LNCAP (cell line): ENCODE measurements at regions not wholly inside any gene's neighbourhood (a gene's known extent, or its start where the extent isn't known, plus 50 kb on each side); places are given as distances from the start of the nearest gene placed in this dataset.

Experiments used
- CTCF ChIP-seq: fragments of 450-650 bp; IDR thresholded peaks from 2 replicates; pipeline ENCODE4 v1.5.1; 2017; ENCODE audit warnings: mild to moderate bottlenecking

- no peak for TF ChIP-seq CTCF
These were observed 948.3 kb upstream of the GYPC start for GRCh38 chr2:125707611-125708010.

GRCh38 chr2:125710561-125710960, 945.4 kb upstream of the GYPC start:
- no peak for TF ChIP-seq CTCF

GRCh38 chr2:125711075-125711474, 944.9 kb upstream of the GYPC start:
- TF ChIP-seq CTCF: no peak

- no peak for TF ChIP-seq CTCF
These were observed 942.4 kb upstream of the GYPC start for GRCh38 chr2:125713533-125713932.

- no peak for TF ChIP-seq CTCF
These were observed 934.8 kb upstream of the GYPC start for GRCh38 chr2:125721072-125721721.

GRCh38 chr2:125730921-125731320, 925.0 kb upstream of the GYPC start:
- TF ChIP-seq CTCF: no peak

- TF ChIP-seq CTCF: no peak
These were observed 919.7 kb upstream of the GYPC start for GRCh38 chr2:125736306-125736705.

- no peak for TF ChIP-seq CTCF
These were observed 910.4 kb upstream of the GYPC start for GRCh38 chr2:125745514-125745913.
